Breast epithelium (tissue), 3 donors: ENCODE measurements at regions not wholly inside any gene's neighbourhood (a gene's known extent, or its start where the extent isn't known, plus 50 kb on each side); places are given as distances from the start of the nearest gene placed in this dataset.

Experiments
- POLR2A ChIP-seq: fragments of 450-650 bp; IDR thresholded peaks from one replicate; pipeline ENCODE4 v1.6.1; 2016; ENCODE audit warnings: antibody characterized with exemption, mild to moderate bottlenecking, moderate library complexity
- TF ChIP-seq, protein P1 (sequence below), 3 donors: fragments of 450-650 bp; IDR thresholded peaks; one replicate each; pipeline ENCODE4 v1.5.1; 2016 to 2017; ENCODE audit warnings: antibody characterized with exemption in 3 of 3, mild to moderate bottlenecking in 3 of 3, moderate library complexity in 3 of 3

DNA sequence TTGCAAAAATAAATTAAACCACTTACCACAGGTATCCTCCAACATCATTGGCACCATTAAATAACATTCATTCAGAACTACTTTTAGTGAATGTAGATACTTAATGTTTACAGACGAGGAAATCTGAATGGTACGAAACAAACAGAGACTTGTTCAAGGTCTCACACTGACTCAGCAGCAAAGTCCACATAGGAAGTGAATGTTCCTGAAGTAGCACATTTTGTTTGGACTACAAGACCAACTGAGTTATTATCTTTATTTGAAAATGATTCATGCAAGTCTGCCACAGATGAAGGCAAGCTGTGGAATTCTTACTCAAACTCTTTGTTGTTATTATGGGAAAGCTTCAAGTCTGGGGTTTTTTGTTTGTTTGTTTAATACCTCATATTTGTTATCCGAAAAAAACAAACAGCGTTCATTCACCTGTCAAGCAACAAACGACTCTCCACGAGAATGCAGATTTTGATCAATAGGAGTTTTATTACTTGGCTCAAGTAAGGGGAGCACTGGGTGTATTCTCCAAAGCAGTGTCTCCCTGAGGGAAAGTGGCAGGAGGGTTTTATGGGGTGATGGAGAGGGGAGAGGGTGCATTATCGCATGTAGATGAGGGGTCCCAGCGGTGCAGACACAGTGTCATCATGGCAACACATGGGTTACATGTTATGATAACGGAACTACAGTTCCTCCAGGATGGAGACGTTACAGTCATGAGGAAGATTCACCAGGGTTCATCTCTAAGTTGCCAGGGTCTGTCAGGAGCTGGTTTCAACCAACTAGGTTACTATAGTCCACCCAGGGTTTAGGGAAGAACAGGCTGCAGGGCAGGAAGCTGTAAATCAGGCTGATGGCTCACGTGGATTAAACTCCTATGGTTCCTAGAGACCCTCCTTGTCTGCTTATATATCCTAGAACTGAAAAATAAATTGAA lies 147.7 kb upstream of the AKR1E2 start:
- TF ChIP-seq, protein P1, sequence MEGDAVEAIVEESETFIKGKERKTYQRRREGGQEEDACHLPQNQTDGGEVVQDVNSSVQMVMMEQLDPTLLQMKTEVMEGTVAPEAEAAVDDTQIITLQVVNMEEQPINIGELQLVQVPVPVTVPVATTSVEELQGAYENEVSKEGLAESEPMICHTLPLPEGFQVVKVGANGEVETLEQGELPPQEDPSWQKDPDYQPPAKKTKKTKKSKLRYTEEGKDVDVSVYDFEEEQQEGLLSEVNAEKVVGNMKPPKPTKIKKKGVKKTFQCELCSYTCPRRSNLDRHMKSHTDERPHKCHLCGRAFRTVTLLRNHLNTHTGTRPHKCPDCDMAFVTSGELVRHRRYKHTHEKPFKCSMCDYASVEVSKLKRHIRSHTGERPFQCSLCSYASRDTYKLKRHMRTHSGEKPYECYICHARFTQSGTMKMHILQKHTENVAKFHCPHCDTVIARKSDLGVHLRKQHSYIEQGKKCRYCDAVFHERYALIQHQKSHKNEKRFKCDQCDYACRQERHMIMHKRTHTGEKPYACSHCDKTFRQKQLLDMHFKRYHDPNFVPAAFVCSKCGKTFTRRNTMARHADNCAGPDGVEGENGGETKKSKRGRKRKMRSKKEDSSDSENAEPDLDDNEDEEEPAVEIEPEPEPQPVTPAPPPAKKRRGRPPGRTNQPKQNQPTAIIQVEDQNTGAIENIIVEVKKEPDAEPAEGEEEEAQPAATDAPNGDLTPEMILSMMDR (IDR thresholded peaks at IDR 0.05) = no peak
- TF ChIP-seq POLR2A = no peak
